Keratinocyte (primary cell): ENCODE measurements at regions not wholly inside any gene's neighbourhood (a gene's known extent, or its start where the extent isn't known, plus 50 kb on each side); places are given as distances from the start of the nearest gene placed in this dataset.

Experiments
- DNase-seq: peaks from one replicate; pipeline ENCODE4 v3.0.0-alpha.2; 2011; ENCODE audit warnings: low read depth, missing footprints, low spot score
- FAIRE-seq: peaks from 2 replicates; lab custom pipeline; 2011; peaks lifted over from hg19 to GRCh38; lab: Jason Lieb, UNC
- H2AFZ ChIP-seq: 2 replicates; pipeline ENCODE4 v1.6.0; 2012; ENCODE audit warnings: low read length, control low read depth, inconsistent platforms; ENCODE audit not compliant: control insufficient read depth
- H3K27ac ChIP-seq: 2 replicates; pipeline ENCODE4 v1.5.1; 2011; ENCODE audit warnings: low read length; ENCODE audit not compliant: control insufficient read depth, insufficient read depth
- H3K27me3 ChIP-seq: 3 replicates; pipeline ENCODE4 v1.6.0; 2011; ENCODE audit warnings: low read length; ENCODE audit not compliant: control insufficient read depth, insufficient read depth; ENCODE audit errors: extremely low read depth
- H3K36me3 ChIP-seq, 2 experiments: 2 replicates in 1 of 2; 3 replicates in 1 of 2; pipeline ENCODE4 v1.5.1; 2011; ENCODE audit warnings: low read length in 2 of 2, mild to moderate bottlenecking in 1 of 2; ENCODE audit not compliant: control insufficient read depth in 2 of 2, insufficient read depth in 2 of 2; ENCODE audit errors: extremely low read depth in 1 of 2
- H3K4me1 ChIP-seq: 3 replicates; pipeline ENCODE4 v1.5.1; 2011; ENCODE audit warnings: low read length; ENCODE audit not compliant: control insufficient read depth, insufficient read depth; ENCODE audit errors: extremely low read depth
- H3K4me2 ChIP-seq: 3 replicates; pipeline ENCODE4 v1.6.0; 2011; ENCODE audit warnings: low read depth, low read length; ENCODE audit not compliant: control insufficient read depth, insufficient read depth; ENCODE audit errors: extremely low read depth
- H3K4me3 ChIP-seq, 3 experiments: fragments of 200-600 bp in 1 of 3; sonication (generic) in 1 of 3; 2 replicates in 2 of 3; 3 replicates in 1 of 3; pipeline ENCODE4 v1.5.1; 2011 to 2016; ENCODE audit warnings: low read length in 3 of 3, mild to moderate bottlenecking in 3 of 3, control low read depth in 2 of 3, inconsistent platforms in 1 of 3, low read depth in 1 of 3, mixed read lengths in 1 of 3, mixed run types in 1 of 3, moderate library complexity in 1 of 3; ENCODE audit not compliant: control insufficient read depth in 2 of 3, insufficient read depth in 2 of 3; ENCODE audit errors: extremely low read depth in 1 of 3
- H3K79me2 ChIP-seq: 2 replicates; pipeline ENCODE4 v1.6.0; 2012; ENCODE audit warnings: low read length; ENCODE audit not compliant: control insufficient read depth, insufficient read depth
- H3K9ac ChIP-seq: 3 replicates; pipeline ENCODE4 v1.6.0; 2011; ENCODE audit warnings: low read length; ENCODE audit not compliant: control insufficient read depth, insufficient read depth; ENCODE audit errors: extremely low read depth
- H3K9me1 ChIP-seq: 3 replicates; pipeline ENCODE4 v1.6.0; 2011; ENCODE audit warnings: low read length; ENCODE audit not compliant: control insufficient read depth, insufficient read depth; ENCODE audit errors: extremely low read depth
- H3K9me3 ChIP-seq: 2 replicates; pipeline ENCODE4 v1.5.1; 2012; ENCODE audit warnings: low read depth, low read length; ENCODE audit not compliant: control insufficient read depth
- H4K20me1 ChIP-seq: 3 replicates; pipeline ENCODE4 v1.6.0; 2011; ENCODE audit warnings: low read length; ENCODE audit not compliant: control insufficient read depth, insufficient read depth; ENCODE audit errors: extremely low read depth
- CTCF ChIP-seq, 3 experiments: IDR thresholded peaks in 1 of 3; conservative IDR thresholded peaks in 1 of 3; optimal IDR thresholded peaks in 1 of 3; 2 replicates in 2 of 3; 3 replicates in 1 of 3; pipeline versions ENCODE3 to v1.5.1; 2011; ENCODE audit warnings: low read length in 3 of 3, mild to moderate bottlenecking in 3 of 3, moderate library complexity in 2 of 3, control low read depth in 1 of 3, inconsistent platforms in 1 of 3; ENCODE audit not compliant: insufficient read depth in 2 of 3; ENCODE audit errors: extremely low read depth in 1 of 3
- EZH2 ChIP-seq: IDR thresholded peaks from one replicate; pipeline ENCODE4 v1.6.1; 2012; ENCODE audit warnings: inconsistent platforms, mild to moderate bottlenecking, low read length, moderate library complexity
- dilution Hi-C: fragments of 300-500 bp; cut with MboI; formaldehyde crosslinking; loops from one replicate; pipeline ENCODE4 v1.7.0; 2020; ENCODE audit warnings: low sequenced_read_pairs; ENCODE audit not compliant: extremely low pct_ligation_motif_present

- Histone ChIP-seq H2AFZ (no peak overlapping the region), H3K27ac (no peak overlapping the region), H3K9ac (no peak overlapping the region), H4K20me1 (no peaks in the 10 kb centered on the region), H3K9me3 (no peaks in the 10 kb centered on the region), H3K27me3 (no peaks in the 10 kb centered on the region), H3K9me1 (no peaks in the 10 kb centered on the region), H3K36me3 (no peaks in the 10 kb centered on the region), H3K4me3 (no peak overlapping the region), H3K4me2 (no peak overlapping the region), H3K4me1 (no peaks in the 10 kb centered on the region), H3K79me2 (no peaks in the 10 kb centered on the region)
- FAIRE-seq (no peak), DNase-seq (no peak)
- no peak for TF ChIP-seq CTCF (optimal IDR thresholded peaks at IDR 0.05 in 1 of 3, IDR thresholded peaks at IDR 0.05 in 1 of 3, conservative IDR thresholded peaks at IDR 0.05 in 1 of 3; ENCODE audit: extremely low read depth in 1 of 3, insufficient read depth in 2 of 3, low read length in 3 of 3)
- dilution Hi-C loops = no loop called here
Observed at GRCh38 chr11:127590314-127590713, 589.7 kb upstream of the KIRREL3 start.

- TF ChIP-seq CTCF (optimal IDR thresholded peaks at IDR 0.05 in 1 of 3, IDR thresholded peaks at IDR 0.05 in 1 of 3, conservative IDR thresholded peaks at IDR 0.05 in 1 of 3; ENCODE audit: extremely low read depth in 1 of 3, insufficient read depth in 2 of 3, low read length in 3 of 3) (no peak), EZH2 (no peak)
- FAIRE-seq (no peak), DNase-seq (no peak)
- Histone ChIP-seq H3K36me3 (no peaks in the 10 kb centered on the region), H2AFZ (no peak overlapping the region), H3K27me3 (no peaks in the 10 kb centered on the region), H3K9ac (no peak overlapping the region), H3K9me1 (no peaks in the 10 kb centered on the region), H3K9me3 (no peaks in the 10 kb centered on the region), H3K79me2 (no peaks in the 10 kb centered on the region), H3K27ac (no peak overlapping the region), H3K4me1 (no peaks in the 10 kb centered on the region), H3K4me2 (no peak overlapping the region), H3K4me3 (no peak overlapping the region), H4K20me1 (no peaks in the 10 kb centered on the region)
- dilution Hi-C loops = no loop called here
Observed at GRCh38 chr11:127588431-127588830, 587.9 kb upstream of the KIRREL3 start.
